ENCODE measurements at regions not wholly inside any gene's neighbourhood (a gene's known extent, or its start where the extent isn't known, plus 50 kb on each side); places are given as distances from the start of the nearest gene placed in this dataset.
A peak's percentile ranks its signal among the peaks of the same experiment; 100 is the strongest.

DNA sequence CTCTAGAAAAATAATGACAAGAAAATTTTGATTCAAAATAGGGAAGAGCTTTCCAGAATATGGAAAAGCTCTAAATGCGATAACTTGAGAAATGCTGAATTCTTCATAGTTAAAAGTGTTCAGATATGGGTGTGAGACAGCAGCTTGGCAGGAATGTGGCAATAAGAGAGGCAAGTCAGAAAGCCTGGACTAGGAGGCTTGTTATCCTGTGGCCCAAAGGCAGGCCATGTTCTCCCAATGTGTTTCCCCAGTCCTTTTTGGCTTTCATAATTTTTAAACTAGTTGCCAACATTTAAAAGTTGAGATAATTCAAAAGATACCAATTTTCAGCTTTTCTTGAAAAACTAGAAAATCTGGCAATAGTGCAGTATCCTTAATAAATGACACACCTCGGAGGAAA is 366.3 kb upstream of the FANCL start:
- Histone ChIP-seq H3K27ac (ENCODE audit: low read depth, low read length) (no peak overlapping the region), H4K8ac (ENCODE audit: low read depth, low read length) (peak overlapping the region; percentile 39), H3K79me2 (ENCODE audit: control insufficient read depth, insufficient read depth, low read length) (no peaks in the 10 kb centered on the region), H3K4me2 (ENCODE audit: low read length) (no peak overlapping the region), H3K18ac (ENCODE audit: low read length) (peak overlapping the region; percentile 60), H2BK120ac (ENCODE audit: low read depth, low read length) (no peak overlapping the region), H4K5ac (ENCODE audit: low read length) (no peak overlapping the region), H3K9ac (ENCODE audit: low read length) (no peak overlapping the region), H2BK15ac (replicated peaks; ENCODE audit: low read depth) (no peak overlapping the region), H3K4ac (ENCODE audit: low read depth, low read length) (no peak overlapping the region), H2AK5ac (ENCODE audit: low read length) (no peak overlapping the region), H3K36me3 (ENCODE audit: control insufficient read depth, insufficient read depth, low read length) (no peaks in the 10 kb centered on the region), H2BK5ac (ENCODE audit: low read length) (no peak overlapping the region), H3K4me1 (ENCODE audit: control insufficient read depth, low read depth, low read length) (no peaks in the 10 kb centered on the region), H3K79me1 (ENCODE audit: low read length) (no peaks in the 10 kb centered on the region), H3K23ac (ENCODE audit: low read length) (no peak overlapping the region), H3K56ac (ENCODE audit: low read length) (no peak overlapping the region), H3K4me3 (ENCODE audit: low read length) (no peak overlapping the region), H3K27me3 (ENCODE audit: insufficient read depth, low read length, poor library complexity) (no peaks in the 10 kb centered on the region)
- no CpG with 5 or more reads among the region's 2 CpGs for WGBS (ENCODE audit: extremely low coverage, insufficient coverage, low lambda C conversion rate)
- no peak for DNase-seq

DNA sequence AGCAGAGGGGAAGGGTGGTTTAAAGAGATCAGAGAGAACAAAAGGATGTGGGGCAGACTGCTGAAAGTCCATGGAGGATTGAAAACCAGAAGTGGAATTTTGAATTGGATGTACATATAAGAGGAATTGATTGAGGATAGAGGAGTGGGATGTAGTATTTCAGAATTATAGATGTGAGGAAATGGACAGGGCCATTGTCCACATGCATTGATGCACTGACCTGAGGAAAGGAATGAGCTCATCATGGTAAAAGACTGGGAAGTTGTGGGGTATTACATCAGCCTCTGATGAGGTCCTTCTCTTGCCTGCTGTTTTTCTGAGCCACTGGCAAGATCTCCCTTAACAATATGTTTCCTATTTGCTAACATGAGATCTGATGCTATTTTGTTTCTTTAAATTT is 365.7 kb upstream of the FANCL start:
- H4K5ac ChIP-seq (ENCODE audit: low read length) = no peak overlapping the region
- H3K4me3 ChIP-seq (ENCODE audit: low read length) = no peak overlapping the region
- no peaks in the 10 kb centered on the region for H3K36me3 ChIP-seq (ENCODE audit: control insufficient read depth, insufficient read depth, low read length)
- no peak overlapping the region for H2AK5ac ChIP-seq (ENCODE audit: low read length)
- H3K4me2 ChIP-seq (ENCODE audit: low read length) = no peak overlapping the region
- H2BK120ac ChIP-seq (ENCODE audit: low read depth, low read length) = no peak overlapping the region
- H3K4me1 ChIP-seq (ENCODE audit: control insufficient read depth, low read depth, low read length) = no peaks in the 10 kb centered on the region
- H3K27ac ChIP-seq (ENCODE audit: low read depth, low read length) = no peak overlapping the region
- H3K23ac ChIP-seq (ENCODE audit: low read length) = no peak overlapping the region
- peak; percentile 79 for DNase-seq
- no peak overlapping the region for H3K9ac ChIP-seq (ENCODE audit: low read length)
- no peak overlapping the region for H2BK15ac ChIP-seq (replicated peaks; ENCODE audit: low read depth)
- H3K4ac ChIP-seq (ENCODE audit: low read depth, low read length) = no peak overlapping the region
- H3K56ac ChIP-seq (ENCODE audit: low read length) = no peak overlapping the region
- no peak overlapping the region for H4K8ac ChIP-seq (ENCODE audit: low read depth, low read length)
- H3K79me1 ChIP-seq (ENCODE audit: low read length) = no peaks in the 10 kb centered on the region
- H2BK5ac ChIP-seq (ENCODE audit: low read length) = no peak overlapping the region
- no peaks in the 10 kb centered on the region for H3K79me2 ChIP-seq (ENCODE audit: control insufficient read depth, insufficient read depth, low read length)
- no peak overlapping the region for H3K18ac ChIP-seq (ENCODE audit: low read length)
- no peaks in the 10 kb centered on the region for H3K27me3 ChIP-seq (ENCODE audit: insufficient read depth, low read length, poor library complexity)

DNA sequence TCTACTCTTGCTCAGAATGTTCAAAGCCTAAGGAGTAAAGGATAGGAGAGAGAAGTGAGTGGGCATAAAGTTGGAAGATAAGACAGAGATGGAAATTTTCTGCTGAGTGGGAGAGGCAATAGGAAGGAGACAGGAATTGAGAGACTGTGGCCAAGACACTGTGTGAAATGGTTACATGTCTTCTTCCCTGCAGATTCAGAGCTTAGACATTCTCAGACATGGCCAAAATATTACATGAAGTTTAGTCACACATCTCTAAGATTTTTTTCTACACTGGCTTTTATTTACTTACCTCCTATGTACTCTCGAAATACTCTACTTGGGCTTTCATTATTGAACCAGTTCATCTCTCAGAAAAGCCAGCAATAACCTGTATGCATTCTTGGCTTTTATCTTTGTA is 363.0 kb upstream of the FANCL start:
- Histone ChIP-seq H3K4me3 (ENCODE audit: low read length) (no peak overlapping the region), H3K36me3 (ENCODE audit: control insufficient read depth, insufficient read depth, low read length) (no peaks in the 10 kb centered on the region), H3K9ac (ENCODE audit: low read length) (no peak overlapping the region), H3K23ac (ENCODE audit: low read length) (no peak overlapping the region), H2BK120ac (ENCODE audit: low read depth, low read length) (no peak overlapping the region), H3K4ac (ENCODE audit: low read depth, low read length) (no peak overlapping the region), H3K18ac (ENCODE audit: low read length) (no peak overlapping the region), H3K79me2 (ENCODE audit: control insufficient read depth, insufficient read depth, low read length) (no peaks in the 10 kb centered on the region), H3K27me3 (ENCODE audit: insufficient read depth, low read length, poor library complexity) (no peaks in the 10 kb centered on the region), H3K4me1 (ENCODE audit: control insufficient read depth, low read depth, low read length) (no peaks in the 10 kb centered on the region), H3K56ac (ENCODE audit: low read length) (no peak overlapping the region), H3K4me2 (ENCODE audit: low read length) (no peak overlapping the region), H3K27ac (ENCODE audit: low read depth, low read length) (no peak overlapping the region), H4K8ac (ENCODE audit: low read depth, low read length) (no peak overlapping the region), H2BK15ac (replicated peaks; ENCODE audit: low read depth) (no peak overlapping the region), H2AK5ac (ENCODE audit: low read length) (no peak overlapping the region), H3K79me1 (ENCODE audit: low read length) (no peaks in the 10 kb centered on the region), H2BK5ac (ENCODE audit: low read length) (no peak overlapping the region), H4K5ac (ENCODE audit: low read length) (no peak overlapping the region)
- no CpG with 5 or more reads among the region's 1 CpG for WGBS (ENCODE audit: extremely low coverage, insufficient coverage, low lambda C conversion rate)
- no peak for DNase-seq

DNA sequence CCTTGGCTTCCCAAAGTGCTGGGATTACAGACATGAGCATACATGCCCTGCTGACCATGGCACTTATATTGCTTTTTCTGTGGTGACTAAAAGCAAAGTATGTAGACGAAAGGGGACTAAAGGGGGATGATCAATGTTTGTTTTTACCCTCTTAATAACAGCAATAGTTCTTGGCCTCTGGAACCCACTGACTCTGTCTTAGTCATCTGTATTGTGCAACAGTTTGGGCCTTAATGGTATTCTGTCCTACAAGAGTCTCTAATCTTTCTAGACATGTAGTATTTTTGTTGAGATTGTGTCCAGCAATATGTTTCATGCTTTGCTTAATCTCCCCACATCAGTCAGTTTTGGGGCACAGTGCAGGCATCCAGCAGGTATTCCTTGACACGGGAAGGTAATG is 359.9 kb upstream of the FANCL start:
- DNase-seq = no peak
- Histone ChIP-seq H3K4ac (ENCODE audit: low read depth, low read length) (no peak overlapping the region), H3K56ac (ENCODE audit: low read length) (no peak overlapping the region), H3K4me3 (ENCODE audit: low read length) (no peak overlapping the region), H3K27ac (ENCODE audit: low read depth, low read length) (no peak overlapping the region), H2BK5ac (ENCODE audit: low read length) (no peak overlapping the region), H3K4me1 (ENCODE audit: control insufficient read depth, low read depth, low read length) (no peaks in the 10 kb centered on the region), H3K79me1 (ENCODE audit: low read length) (no peaks in the 10 kb centered on the region), H3K4me2 (ENCODE audit: low read length) (no peak overlapping the region), H3K23ac (ENCODE audit: low read length) (no peak overlapping the region), H3K79me2 (ENCODE audit: control insufficient read depth, insufficient read depth, low read length) (no peaks in the 10 kb centered on the region), H3K27me3 (ENCODE audit: insufficient read depth, low read length, poor library complexity) (no peaks in the 10 kb centered on the region), H2AK5ac (ENCODE audit: low read length) (no peak overlapping the region), H3K9ac (ENCODE audit: low read length) (no peak overlapping the region), H3K36me3 (ENCODE audit: control insufficient read depth, insufficient read depth, low read length) (no peaks in the 10 kb centered on the region), H4K5ac (ENCODE audit: low read length) (no peak overlapping the region), H3K18ac (ENCODE audit: low read length) (no peak overlapping the region), H4K8ac (ENCODE audit: low read depth, low read length) (no peak overlapping the region), H2BK15ac (replicated peaks; ENCODE audit: low read depth) (no peak overlapping the region), H2BK120ac (ENCODE audit: low read depth, low read length) (no peak overlapping the region)
- no CpG with 5 or more reads among the region's 2 CpGs for WGBS (ENCODE audit: extremely low coverage, insufficient coverage, low lambda C conversion rate)

DNA sequence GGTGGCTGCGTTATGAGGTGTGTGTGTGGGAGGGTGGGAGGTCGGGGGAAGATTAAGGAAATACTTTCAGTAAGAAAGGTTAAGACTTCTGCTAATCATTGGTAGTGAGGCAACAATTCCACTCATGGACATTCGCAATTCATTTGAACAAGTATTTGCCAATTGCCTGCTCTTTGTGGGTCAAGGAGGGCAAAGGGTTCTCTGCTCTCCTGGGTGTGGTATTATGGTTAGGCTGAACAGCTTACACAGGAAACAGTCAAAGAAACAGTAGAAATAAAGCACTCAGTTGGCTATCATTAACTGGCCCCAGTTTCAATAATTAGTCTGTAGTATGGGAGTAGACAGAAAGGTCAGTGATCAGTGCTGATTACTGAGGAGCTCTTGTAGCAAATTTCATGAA is 357.0 kb upstream of the FANCL start:
- H3K9ac ChIP-seq (ENCODE audit: low read length) = no peak overlapping the region
- no peak overlapping the region for H4K8ac ChIP-seq (ENCODE audit: low read depth, low read length)
- no peak overlapping the region for H4K5ac ChIP-seq (ENCODE audit: low read length)
- H2AK5ac ChIP-seq (ENCODE audit: low read length) = no peak overlapping the region
- H3K79me1 ChIP-seq (ENCODE audit: low read length) = no peaks in the 10 kb centered on the region
- H2BK5ac ChIP-seq (ENCODE audit: low read length) = no peak overlapping the region
- H3K23ac ChIP-seq (ENCODE audit: low read length) = no peak overlapping the region
- H3K27ac ChIP-seq (ENCODE audit: low read depth, low read length) = no peak overlapping the region
- no peak overlapping the region for H3K18ac ChIP-seq (ENCODE audit: low read length)
- H2BK15ac ChIP-seq (replicated peaks; ENCODE audit: low read depth) = no peak overlapping the region
- H3K27me3 ChIP-seq (ENCODE audit: insufficient read depth, low read length, poor library complexity) = no peaks in the 10 kb centered on the region
- H3K79me2 ChIP-seq (ENCODE audit: control insufficient read depth, insufficient read depth, low read length) = no peaks in the 10 kb centered on the region
- H3K56ac ChIP-seq (ENCODE audit: low read length) = no peak overlapping the region
- no peak for DNase-seq
- H3K4me1 ChIP-seq (ENCODE audit: control insufficient read depth, low read depth, low read length) = no peaks in the 10 kb centered on the region
- H3K4ac ChIP-seq (ENCODE audit: low read depth, low read length) = no peak overlapping the region
- WGBS (ENCODE audit: extremely low coverage, insufficient coverage, low lambda C conversion rate) = 100% methylated on average over 1 of the region's 3 CpGs
- no peak overlapping the region for H3K4me3 ChIP-seq (ENCODE audit: low read length)
- no peak overlapping the region for H3K4me2 ChIP-seq (ENCODE audit: low read length)
- no peaks in the 10 kb centered on the region for H3K36me3 ChIP-seq (ENCODE audit: control insufficient read depth, insufficient read depth, low read length)
- no peak overlapping the region for H2BK120ac ChIP-seq (ENCODE audit: low read depth, low read length)

DNA sequence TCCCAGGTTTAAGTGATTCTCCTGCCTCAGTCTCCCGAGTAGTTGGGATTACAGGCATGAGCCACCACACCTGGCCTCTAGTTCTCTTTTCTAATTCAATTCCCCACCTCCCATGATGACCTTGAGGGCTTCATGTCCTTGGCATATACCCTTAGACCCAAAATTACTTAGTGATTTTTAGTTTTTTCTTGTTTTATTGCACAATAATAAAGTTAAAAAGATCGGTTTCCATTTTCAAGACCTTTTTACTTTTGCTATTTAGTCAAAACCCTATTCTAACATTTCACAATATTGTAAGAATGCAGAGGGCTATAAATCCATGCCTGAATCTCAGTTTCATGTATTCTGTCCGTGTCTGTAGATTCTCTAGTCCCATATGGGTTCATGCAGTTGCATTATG is 354.6 kb upstream of the FANCL start:
- no peak overlapping the region for H2AK5ac ChIP-seq (ENCODE audit: low read length)
- H3K79me2 ChIP-seq (ENCODE audit: control insufficient read depth, insufficient read depth, low read length) = no peaks in the 10 kb centered on the region
- no peak overlapping the region for H2BK5ac ChIP-seq (ENCODE audit: low read length)
- H3K4me2 ChIP-seq (ENCODE audit: low read length) = no peak overlapping the region
- no peak for DNase-seq
- no peak overlapping the region for H2BK15ac ChIP-seq (replicated peaks; ENCODE audit: low read depth)
- no peak overlapping the region for H3K4me3 ChIP-seq (ENCODE audit: low read length)
- H3K27ac ChIP-seq (ENCODE audit: low read depth, low read length) = no peak overlapping the region
- no peak overlapping the region for H2BK120ac ChIP-seq (ENCODE audit: low read depth, low read length)
- H3K79me1 ChIP-seq (ENCODE audit: low read length) = no peaks in the 10 kb centered on the region
- no peak overlapping the region for H3K18ac ChIP-seq (ENCODE audit: low read length)
- H3K23ac ChIP-seq (ENCODE audit: low read length) = no peak overlapping the region
- no peak overlapping the region for H4K8ac ChIP-seq (ENCODE audit: low read depth, low read length)
- no peaks in the 10 kb centered on the region for H3K27me3 ChIP-seq (ENCODE audit: insufficient read depth, low read length, poor library complexity)
- no peaks in the 10 kb centered on the region for H3K36me3 ChIP-seq (ENCODE audit: control insufficient read depth, insufficient read depth, low read length)
- no peak overlapping the region for H3K56ac ChIP-seq (ENCODE audit: low read length)
- H3K4ac ChIP-seq (ENCODE audit: low read depth, low read length) = no peak overlapping the region
- no peak overlapping the region for H4K5ac ChIP-seq (ENCODE audit: low read length)
- no peak overlapping the region for H3K9ac ChIP-seq (ENCODE audit: low read length)
- H3K4me1 ChIP-seq (ENCODE audit: control insufficient read depth, low read depth, low read length) = no peaks in the 10 kb centered on the region
- no CpG with 5 or more reads among the region's 3 CpGs for WGBS (ENCODE audit: extremely low coverage, insufficient coverage, low lambda C conversion rate)

Data from mesendoderm (in vitro differentiated cells).